DMS79 (cell line): ENCODE measurements at regions not wholly inside any gene's neighbourhood (a gene's known extent, or its start where the extent isn't known, plus 50 kb on each side); places are given as distances from the start of the nearest gene placed in this dataset.

Experiments
- DNase-seq: peaks from one replicate; lab custom pipeline; 2025; lab: John Stamatoyannopoulos, UW

- no peak for DNase-seq
Measured at GRCh38 chr1:8203056-8203455, 114.9 kb upstream of the SLC45A1 start.

- no peak for DNase-seq
Measured at GRCh38 chr1:8202182-8202905, 115.6 kb upstream of the SLC45A1 start.

DNA sequence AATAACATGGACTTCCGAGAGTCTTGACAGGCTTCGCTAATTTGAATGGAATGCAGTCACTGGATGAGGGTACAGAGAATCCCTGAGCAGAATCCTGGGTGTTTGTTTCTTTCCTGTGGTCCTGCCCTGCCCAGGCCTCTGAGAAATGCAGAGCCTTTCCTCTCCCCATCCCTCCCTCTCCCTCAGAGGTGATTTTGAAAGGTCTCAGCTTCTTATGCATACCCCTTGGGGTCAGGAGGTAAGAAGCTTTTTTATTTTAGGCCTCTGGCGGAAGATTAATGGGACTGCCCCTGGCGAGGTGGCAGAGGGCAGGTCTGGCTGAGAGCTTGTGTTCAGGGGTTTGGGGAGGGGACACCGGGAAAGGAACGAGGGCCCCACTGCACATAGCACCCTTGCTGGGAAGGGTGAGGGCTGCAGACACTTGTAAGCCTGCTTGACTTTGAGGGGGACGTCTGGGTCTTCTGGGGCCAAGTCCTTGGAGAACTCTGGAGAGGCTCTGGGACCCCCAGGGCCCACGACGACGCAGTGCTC, 116.5 kb upstream of the SLC45A1 start:
- no peak for DNase-seq

DNA sequence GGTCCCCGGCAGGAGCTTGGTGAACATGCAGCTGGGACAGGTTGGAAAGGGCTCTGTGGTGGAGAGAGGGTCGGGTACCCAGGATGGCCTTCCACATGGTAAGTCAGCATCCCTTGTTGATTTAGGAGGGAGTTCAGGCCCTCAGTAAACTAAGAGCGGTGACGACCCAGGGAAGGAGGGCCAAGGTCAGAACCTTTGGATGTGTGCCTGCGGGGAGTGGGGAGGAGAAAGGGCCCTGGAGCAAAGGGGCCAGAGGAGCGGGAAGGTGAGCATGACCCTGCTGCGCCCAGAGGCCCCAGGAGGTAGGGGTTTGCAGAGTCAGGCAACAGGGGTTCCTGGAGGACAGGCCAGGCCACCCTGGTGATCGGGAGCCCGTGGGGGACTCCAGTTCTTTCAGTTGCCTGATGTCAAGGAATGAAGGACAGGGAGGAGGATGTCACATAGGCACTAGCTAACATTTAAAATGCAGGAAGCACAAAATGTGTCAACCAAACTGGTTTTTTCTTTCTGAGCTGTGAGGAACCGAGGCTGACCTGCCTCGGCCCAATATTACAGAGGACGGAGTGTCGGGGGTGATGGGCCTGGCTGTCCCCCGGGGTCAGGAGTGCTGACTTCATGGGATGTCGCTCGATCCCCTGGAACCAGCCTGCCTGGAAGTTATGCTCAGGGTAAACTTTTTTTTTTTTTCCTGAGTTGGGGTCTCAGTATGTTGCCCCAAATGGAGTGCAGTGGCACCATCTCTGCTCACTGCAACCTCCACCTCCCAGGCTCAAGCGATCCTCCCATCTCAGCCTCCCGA, 117.4 kb upstream of the SLC45A1 start:
- no peak for DNase-seq

DNA sequence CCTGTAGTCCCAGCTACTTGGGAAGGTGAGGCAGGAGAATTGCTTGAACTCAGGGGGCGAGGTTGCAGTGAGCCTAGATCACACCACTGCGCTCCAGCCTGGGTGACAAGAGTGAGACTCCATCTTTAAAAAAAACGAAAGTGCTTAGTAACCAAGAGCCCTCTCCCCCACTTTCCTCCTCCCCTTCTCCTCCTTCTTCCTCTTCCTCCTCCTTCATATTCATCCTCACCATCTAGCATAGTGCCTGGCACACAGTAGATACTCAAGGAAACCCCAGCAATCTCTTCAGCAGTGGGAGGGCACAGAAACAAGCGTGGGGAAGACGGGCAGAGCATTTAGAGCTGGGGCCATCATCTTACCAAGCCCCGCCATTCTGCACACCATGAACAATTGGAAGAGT, 119.4 kb upstream of the SLC45A1 start:
- DNase-seq: no peak

DNA sequence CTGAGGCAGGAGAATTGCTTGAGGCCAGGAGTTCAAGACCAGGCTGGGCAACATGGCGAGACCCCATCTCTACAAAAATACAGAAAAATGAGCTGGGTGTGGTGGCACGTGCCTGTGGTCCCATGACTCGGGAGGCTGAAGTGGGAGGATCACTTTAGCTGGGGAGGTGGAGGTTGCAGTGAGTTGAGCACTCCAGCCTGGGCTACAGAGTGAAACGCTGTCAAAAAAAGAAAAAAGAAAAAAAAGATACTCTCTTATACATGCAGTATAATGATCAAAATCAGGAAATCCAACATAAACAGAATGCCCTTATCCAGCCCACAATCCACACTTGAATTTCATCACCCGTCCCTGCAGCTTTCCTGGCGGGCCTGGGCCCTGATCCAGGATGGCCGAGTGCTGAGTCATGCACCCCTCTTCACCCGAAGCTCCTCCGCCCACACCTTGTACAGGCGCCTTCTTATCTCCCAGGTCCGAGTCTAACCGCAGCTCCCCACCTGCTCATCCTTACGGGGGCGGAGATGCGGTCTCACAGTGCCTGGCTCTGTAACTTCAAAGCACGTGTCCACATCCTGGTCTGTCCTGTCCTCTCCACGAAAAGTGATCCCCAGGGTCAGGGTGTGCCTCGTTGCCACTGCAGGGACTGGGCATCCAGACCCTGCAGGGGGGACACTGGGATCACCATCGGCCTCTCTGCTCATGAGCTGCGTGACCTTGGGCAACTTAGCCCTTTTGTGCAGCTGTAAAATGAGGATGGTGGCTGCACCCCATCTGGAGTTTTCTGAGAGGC, 120.2 kb upstream of the SLC45A1 start:
- DNase-seq: peak; percentile 31

DNA sequence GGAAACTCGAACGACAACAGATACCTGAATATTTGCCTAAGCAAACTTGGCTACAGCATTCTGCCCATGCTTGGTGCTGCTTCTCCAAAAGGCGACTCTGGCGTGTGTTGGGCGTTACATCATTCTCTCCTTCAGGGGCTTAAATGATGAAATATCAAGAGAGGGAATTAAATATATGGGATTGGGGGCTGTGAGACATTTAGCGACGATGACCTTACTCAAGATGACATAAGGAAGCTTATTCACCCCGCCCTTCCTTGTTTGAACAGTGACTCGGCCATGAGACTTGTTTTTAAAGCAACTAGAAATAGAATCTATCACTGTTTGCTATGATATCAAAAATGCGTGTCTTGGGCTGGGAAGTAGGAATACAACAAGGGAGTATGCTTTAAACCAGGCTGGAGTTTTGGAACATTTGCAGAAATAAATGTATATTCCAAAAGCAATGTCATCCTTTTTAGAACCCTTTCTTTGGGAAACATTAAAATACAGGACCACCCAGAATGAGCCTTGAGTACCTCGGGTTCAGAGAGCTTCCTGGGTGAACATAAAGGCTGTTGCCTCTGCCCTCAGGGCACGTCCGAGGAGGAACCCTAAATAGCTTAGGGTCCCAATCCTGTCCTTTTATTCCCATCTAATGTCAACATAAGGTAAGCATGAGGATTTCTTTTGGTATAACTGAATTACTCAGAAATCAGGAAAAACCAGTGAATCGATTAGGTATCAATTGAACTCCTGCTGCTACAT, 123.3 kb upstream of the SLC45A1 start:
- no peak for DNase-seq

GRCh38 chr1:8193840-8194406, 124.0 kb upstream of the SLC45A1 start:
- DNase-seq: no peak

GRCh38 chr1:8191474-8191873, 126.4 kb upstream of the SLC45A1 start:
- DNase-seq: no peak

DNA sequence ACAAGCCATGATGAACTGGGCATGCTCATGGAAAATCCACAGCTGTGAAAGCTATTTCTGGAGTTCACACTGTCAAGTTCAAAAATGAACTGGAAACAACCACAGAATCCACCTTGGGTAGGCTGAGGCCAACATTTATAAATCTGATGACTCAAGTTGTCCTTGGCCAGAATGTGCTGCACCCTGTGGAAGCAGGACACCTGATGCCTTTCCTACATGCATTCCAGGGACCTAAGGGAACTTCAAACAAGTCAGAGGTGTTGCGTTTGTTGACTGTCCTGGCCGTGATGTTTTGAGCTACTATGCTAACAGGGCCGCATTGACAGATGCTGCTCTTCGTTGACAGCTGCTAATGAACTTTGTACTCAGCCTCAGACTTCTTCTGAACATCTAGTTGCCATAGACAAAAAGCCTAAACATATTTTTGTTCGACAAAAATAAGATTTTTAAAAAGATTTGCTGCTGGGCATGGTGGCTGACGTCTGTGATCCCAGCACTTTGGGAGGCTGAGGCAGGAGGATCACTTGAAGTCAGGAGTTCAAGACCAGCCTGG, 127.9 kb upstream of the SLC45A1 start:
- no peak for DNase-seq

DNA sequence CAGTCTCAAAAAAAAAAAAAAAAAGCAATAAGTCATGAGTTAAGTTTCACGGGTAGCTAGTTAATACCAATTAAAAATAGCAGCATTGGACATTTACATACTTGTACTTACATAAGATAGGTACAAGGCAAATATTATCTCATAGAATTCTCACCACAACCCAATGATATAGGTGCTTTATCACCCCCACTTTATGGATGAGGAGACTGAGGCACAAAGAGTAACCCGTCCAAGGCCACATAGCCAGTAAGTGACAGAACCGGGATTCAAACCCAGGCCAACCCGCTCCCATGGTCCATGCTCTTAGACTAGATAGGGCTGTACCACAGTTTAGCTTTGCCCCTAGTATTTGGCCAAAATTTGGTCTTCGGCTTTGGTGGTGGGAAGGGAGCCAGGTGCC, 132.5 kb upstream of the SLC45A1 start:
- DNase-seq: no peak

- DNase-seq: no peak
Measured at GRCh38 chr1:8184301-8184700, 133.6 kb upstream of the SLC45A1 start.

DNA sequence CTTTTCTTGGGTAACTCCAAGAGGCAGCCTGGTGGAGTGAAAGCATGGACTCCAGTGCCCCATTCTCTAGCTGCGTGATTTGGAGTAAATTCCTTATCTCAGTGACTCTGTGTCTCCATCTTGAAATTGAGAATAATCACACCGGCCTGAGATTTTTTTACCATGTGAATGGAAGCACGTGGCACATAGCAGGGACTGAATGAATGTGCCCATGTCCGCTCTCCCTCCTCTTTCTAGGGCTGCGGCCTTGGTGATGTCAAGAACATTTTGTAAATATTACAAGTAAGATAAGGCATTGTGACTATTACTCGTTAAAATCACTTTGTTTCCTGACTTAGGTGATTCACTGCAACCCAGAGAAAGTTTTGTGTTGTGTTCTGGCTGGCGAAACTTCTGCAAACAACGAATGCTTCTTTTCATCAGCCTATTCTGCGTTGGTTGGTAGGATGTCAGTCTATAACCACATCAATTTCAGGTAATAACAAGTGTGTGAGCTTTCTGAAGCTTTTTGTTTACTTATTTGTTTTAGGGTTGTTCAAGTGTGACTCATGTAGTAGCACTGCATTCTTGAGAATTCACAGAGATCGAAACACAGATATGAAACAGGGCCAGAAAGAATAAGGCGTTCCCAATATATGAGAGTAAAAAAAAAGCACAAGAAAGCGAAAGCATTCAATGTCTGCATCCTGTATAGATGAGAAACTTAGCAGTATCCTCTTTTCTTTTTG, 135.7 kb upstream of the SLC45A1 start:
- peak; percentile 61 for DNase-seq

- no peak for DNase-seq
Measured at GRCh38 chr1:8179132-8179793, 138.7 kb upstream of the SLC45A1 start.

DNA sequence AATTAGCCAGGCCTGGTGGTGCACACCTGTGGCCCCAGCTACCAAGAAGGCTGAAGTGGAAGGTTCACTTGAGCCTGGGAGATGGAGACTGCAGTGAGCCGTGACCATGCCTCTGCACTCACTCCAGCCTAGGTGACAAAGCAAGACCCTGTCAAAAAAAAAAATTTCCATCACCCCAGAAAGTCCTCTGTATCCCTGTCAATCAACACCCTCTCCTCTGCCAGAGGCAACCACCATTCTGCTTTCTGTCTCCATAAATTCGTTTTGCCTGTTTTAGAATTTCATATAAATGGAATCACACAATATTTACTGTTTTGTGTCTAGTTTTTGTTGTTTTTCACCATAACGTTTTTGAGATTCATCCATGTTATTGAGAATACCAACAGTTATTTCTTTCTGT, 141.6 kb upstream of the SLC45A1 start:
- peak; percentile 41 for DNase-seq

GRCh38 chr1:8174807-8175206, 143.1 kb upstream of the SLC45A1 start:
- DNase-seq: no peak

DNA sequence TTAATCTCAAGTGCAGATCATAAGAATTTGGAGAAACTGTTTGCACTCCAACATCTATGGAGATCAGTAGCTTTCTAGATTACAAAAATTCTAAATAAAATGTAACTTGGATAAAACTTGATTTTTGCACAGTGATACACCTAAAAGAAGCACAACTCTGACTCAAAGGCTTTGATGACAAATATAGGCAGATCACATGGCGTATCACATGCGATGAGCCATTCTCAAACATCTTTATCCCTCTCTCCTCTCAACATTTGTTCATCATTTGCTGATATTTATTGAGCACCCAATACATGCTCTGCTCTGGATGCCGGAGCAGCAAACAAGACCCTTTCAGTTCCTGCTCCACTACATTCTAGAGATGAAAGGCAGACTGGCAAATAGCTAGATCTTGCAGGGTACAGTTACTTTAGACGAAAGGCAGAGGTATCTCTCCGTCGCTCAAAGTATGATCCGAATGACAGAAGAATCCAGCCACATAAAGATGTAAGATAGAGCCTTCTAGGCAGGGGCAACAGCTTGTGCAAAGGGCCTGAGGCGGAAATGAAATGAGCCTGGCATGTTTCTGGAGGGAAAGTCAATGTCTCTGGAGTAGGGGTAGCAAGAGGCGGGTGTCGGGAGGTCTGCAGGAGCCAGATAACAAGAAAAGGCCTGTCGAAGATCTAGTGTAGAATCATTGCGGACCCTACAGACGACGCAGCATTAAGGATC, 145.8 kb upstream of the ERRFI1 start:
- no peak for DNase-seq

- DNase-seq: no peak
Measured at GRCh38 chr1:8170059-8170835, 144.1 kb upstream of the ERRFI1 start.
